HEK293T (cell line): ENCODE measurements at regions not wholly inside any gene's neighbourhood (a gene's known extent, or its start where the extent isn't known, plus 50 kb on each side); places are given as distances from the start of the nearest gene placed in this dataset.

Source experiments
- ARNT ChIP-seq: fragments of 450-650 bp; IDR thresholded peaks from 2 replicates; pipeline ENCODE4 v1.6.1; 2017; ENCODE audit warnings: mild to moderate bottlenecking
- ELF4 ChIP-seq: fragments of 450-650 bp; IDR thresholded peaks from 2 replicates; pipeline ENCODE4 v1.6.1; 2017; ENCODE audit warnings: antibody characterized with exemption
- FOXK2 ChIP-seq: fragments of 450-650 bp; IDR thresholded peaks from 2 replicates; pipeline ENCODE4 v1.6.1; 2016; ENCODE audit warnings: mild to moderate bottlenecking
- FOXM1 ChIP-seq: fragments of 450-650 bp; IDR thresholded peaks from 2 replicates; pipeline ENCODE4 v1.6.1; 2017; ENCODE audit warnings: mild to moderate bottlenecking, borderline replicate concordance
- L3MBTL2 ChIP-seq: fragments of 450-650 bp; conservative IDR thresholded peaks from 2 replicates; pipeline ENCODE4 v1.6.1; 2016; ENCODE audit warnings: mild to moderate bottlenecking
- LEF1 ChIP-seq: fragments of 450-650 bp; IDR thresholded peaks from 2 replicates; pipeline ENCODE4 v1.6.1; 2017; ENCODE audit warnings: mild to moderate bottlenecking, borderline replicate concordance
- NFRKB ChIP-seq: fragments of 450-650 bp; IDR thresholded peaks from 2 replicates; pipeline ENCODE4 v1.6.1; 2016; ENCODE audit warnings: mild to moderate bottlenecking, moderate library complexity
- PKNOX1 ChIP-seq: fragments of 450-650 bp; IDR thresholded peaks from 2 replicates; pipeline ENCODE4 v1.6.1; 2016
- SP1 ChIP-seq: fragments of 450-650 bp; IDR thresholded peaks from 2 replicates; pipeline ENCODE4 v1.6.1; 2017
- ZNF384 ChIP-seq: fragments of 450-650 bp; IDR thresholded peaks from 2 replicates; pipeline ENCODE4 v1.6.1; 2016

- TF ChIP-seq LEF1 (no peak), SP1 (no peak), L3MBTL2 (no peak), NFRKB (no peak), PKNOX1 (no peak), ELF4 (no peak), FOXM1 (no peak), ZNF384 (no peak), ARNT (no peak), FOXK2 (no peak)
These were observed 391.1 kb downstream of the SOX9 start for GRCh38 chr17:72511874-72512273.
